ENCODE measurements at regions not wholly inside any gene's neighbourhood (a gene's known extent, or its start where the extent isn't known, plus 50 kb on each side); places are given as distances from the start of the nearest gene placed in this dataset.

GRCh38 chr14:62280366-62280765 lies 518.1 kb downstream of the SNAPC1 start:
- no peak for DNase-seq (ENCODE audit: low read depth)

DNA sequence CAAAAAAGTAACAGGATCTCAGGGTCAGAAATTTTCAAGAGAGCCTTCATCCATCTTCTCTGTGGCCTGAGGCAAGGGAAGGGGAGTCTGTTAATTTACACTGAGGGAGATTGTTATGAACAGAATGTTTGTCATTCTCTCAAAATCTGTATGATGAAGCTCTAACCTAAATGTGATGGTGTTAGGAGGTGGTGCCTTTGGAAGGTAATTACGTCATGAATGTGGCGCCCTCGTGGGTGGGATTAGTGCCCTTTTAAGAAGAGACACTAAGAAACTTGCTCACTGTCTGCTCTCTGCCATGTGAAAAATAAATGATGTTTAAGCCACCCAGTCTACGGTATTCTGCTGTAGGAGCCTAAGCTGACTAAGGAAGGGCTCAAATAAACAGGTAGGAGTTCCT lies 521.6 kb downstream of the SNAPC1 start:
- DNase-seq (ENCODE audit: low read depth) = no peak

- no peak for DNase-seq (ENCODE audit: low read depth)
Measured at GRCh38 chr14:62289471-62289870, 527.3 kb downstream of the SNAPC1 start.

DNA sequence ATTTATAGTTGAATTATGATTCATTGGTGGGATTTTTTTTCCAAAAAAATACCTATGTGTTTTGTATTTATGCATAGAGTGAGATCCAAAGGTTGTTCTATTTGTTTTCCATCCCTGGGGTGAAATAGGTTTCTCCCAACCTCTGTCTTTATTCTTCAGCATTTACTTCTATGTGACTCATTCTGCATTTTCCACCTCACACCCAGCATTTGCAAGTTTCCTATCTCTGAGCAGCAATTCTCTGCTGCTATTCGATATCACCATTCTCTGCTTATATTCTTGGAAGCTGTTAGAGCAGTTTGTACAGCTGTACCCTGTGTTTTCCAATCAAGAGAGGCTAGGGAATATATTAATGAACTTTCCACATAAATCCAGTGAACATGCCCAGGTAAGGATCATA lies 538.9 kb downstream of the SNAPC1 start:
- DNase-seq (ENCODE audit: low read depth) = no peak

DNA sequence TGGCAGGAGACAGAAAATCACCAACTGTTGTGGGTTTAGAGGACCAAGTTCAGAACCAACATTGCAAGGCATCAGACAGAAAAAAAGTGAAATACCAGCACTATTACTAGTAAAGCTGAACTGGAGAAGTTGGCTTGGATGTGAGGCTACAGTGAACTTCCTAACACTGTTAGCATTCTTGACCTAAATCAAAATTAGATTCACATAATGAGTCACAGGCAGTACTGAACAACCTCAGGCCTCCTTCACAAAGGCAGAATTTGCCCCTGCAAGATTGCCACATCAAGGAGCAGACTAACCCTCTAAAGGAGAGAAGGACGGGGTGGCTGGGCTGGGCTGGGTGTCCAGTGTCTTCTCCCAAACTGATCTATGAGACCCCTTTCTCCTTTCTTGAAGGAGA lies 539.7 kb downstream of the SNAPC1 start:
- DNase-seq (ENCODE audit: low read depth) = no peak

DNA sequence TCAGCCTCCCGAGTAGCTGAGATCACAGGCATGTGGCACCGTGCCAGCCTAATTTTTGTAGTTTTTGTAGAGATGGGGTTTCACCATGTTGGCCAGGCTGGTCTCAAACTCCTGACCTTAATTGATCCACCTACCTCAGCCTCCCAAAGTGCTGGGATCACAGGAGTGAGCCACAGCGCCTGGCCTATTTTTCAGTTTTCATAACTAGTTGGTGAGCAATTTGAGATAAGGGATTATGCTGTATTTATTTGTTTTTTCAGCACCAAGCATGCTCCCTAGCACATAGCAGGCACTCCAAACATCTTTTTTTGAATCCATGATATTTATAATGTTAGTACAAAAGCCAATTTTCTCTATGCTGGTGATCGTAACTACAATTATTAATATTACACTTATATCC lies 541.2 kb downstream of the SNAPC1 start:
- no peak for DNase-seq (ENCODE audit: low read depth)

DNA sequence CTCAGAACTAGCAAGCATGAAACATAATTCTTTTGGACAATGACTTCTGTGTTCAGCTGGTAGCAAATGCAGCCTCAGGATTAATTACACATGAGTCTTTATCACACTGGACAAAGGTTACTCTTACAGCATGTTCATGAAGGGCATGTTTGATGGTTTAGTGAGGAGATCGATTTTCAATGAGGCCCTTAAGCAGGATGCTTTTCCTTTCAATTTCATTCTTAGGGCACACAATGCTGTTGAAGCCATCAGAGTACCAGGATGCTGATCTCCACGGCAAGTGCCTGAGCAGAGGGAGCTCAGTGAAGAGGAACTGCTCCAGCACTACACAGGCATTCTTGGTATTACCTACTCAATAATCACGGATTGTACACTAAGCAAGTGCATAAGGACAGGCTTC lies 542.0 kb downstream of the SNAPC1 start:
- no peak for DNase-seq (ENCODE audit: low read depth)

DNA sequence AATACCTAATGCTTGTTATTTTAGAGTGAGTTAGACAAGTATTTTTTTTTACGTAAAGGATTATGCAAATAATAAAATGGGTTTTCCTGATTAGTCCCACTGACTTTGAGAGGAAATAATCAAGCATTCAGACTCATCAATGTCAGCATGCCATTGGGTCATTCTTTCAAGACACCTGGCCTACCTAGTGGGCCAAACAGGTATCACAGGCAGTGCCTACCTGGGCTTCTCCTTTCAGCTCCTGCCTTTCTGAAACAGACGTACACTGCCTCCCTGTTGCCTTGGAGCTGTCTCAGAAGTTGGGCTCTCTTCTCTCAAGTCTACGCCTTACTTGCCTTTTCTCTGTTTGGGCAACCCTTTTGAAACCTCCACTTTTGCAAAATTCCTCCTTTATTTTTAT lies 545.6 kb downstream of the SNAPC1 start:
- no peak for DNase-seq (ENCODE audit: low read depth)

GRCh38 chr14:62308316-62308715 lies 546.1 kb downstream of the SNAPC1 start:
- no peak for DNase-seq (ENCODE audit: low read depth)

- DNase-seq (ENCODE audit: low read depth) = no peak
Measured at GRCh38 chr14:62308891-62309290, 546.7 kb downstream of the SNAPC1 start.

DNA sequence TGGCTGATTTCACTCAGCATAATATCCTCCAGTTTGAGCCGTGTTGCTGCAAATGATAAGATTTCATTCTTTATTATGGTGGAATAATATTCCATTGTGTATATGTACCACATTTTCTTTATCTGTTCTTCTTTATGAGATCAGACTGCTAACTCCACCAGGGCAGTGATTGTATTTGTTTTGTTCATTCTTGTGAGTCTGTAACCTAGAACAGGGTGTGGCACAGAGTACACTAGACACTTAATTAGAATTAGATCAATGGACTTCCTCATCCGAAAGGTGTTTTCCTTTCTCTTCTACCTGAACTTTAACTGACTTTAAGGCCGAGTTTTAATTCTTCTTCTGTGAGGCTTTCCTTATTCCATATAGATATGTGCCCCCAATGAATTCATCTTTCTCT lies 551.0 kb downstream of the SNAPC1 start:
- no peak for DNase-seq (ENCODE audit: low read depth)

DNA sequence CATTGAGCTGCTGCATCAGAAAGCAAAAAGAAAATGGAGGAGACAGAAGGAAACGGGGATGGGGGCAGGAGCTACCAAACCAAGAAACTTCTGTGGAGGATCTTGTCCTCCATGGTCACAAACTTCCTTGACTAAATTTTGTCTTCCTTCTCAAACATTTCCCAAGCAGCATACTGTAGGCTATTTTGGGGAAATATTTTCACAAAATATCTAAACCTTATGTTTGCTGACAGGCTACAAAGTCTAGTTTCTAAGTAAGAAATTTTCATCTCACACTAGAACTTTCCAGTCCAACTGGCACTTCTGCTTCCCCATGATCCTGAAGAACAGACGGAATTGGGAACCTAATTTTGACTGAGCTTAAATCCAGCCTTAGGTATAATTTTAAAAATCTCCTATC lies 552.0 kb downstream of the SNAPC1 start:
- DNase-seq (ENCODE audit: low read depth) = no peak

- no peak for DNase-seq (ENCODE audit: low read depth)
Measured at GRCh38 chr14:62314871-62315270, 552.7 kb downstream of the SNAPC1 start.

DNA sequence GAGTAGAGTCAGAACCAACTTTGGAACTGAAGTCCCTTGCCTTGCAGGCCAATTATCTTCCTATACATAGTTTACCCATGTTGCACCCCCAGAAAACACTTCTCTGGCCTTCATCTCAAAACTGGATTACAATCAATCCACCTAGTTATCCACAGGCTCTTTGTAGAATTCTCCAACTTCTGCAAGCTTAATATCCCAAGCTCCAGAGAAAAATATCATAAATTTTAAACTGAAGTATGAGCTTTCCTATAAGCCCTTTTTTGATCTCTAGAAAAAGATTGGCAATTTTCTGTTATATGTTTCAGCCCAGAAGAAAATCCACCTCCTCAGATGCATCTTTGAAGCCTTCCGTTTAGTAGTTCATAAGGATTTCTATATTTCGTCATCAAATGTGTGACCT lies 553.4 kb downstream of the SNAPC1 start:
- DNase-seq (ENCODE audit: low read depth) = no peak

DNA sequence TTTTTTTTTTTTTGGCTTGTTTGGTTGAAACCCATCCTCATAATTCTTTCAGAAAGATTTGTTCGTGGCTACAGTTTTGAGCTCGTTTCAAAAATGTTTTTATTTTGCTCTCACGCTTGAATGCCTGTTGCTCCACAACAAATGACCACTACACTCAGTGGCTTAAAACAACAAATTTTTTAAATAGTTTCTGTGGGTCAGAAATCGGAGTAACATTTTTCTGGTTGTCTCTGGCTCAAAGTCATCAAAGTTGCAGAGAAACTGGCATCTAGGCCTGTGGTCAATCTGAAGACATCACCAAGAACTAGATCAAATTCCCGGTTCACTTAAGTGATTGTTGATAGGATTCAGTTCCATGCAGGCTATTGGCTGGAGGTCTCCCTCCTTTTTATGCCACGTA lies 560.0 kb downstream of the SNAPC1 start:
- DNase-seq (ENCODE audit: low read depth) = no peak

- no peak for DNase-seq (ENCODE audit: low read depth)
Measured at GRCh38 chr14:62329427-62329826, 567.2 kb downstream of the SNAPC1 start.

DNA sequence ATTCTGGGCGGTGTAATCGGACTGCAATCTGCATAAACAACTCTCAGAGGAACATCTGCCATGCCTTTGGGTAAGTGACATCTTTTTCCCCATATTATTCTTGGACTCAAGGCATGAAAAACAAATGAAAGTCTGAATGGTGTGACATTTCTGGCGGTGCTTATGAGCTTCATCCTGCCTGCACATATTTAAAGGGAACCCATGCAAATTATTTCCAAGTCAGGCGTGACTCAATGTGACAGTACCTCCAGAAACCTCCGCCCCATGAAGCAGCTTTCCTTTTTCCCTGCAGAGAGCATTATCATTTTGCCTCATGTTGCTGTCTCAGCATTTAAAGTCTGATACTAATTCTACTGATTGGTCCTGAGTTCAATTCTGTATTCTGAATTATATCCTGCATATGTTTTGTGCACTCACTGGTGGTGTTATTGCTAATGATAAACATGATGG lies 585.4 kb downstream of the SNAPC1 start:
- no peak for DNase-seq (ENCODE audit: low read depth)

DNA sequence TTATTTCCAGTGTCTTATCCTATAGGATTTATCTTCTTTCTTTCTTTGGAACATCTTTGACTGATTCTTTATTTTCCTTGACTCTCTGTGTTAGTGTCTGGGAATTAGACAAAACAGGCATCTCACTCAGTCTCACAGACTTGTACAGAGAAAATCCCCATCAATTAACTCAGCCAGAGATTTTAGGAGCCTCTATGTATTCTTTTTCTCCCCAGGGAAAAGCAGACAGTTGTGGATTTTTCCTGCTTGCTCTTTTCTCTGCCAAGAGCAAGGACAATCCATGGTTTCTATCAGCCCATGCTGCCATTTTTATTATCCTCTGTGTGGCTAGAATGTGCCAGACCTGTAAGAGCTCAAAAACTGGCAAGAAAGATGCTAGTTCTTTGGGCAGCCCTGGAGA lies 595.1 kb downstream of the SNAPC1 start:
- DNase-seq (ENCODE audit: low read depth) = no peak

GRCh38 chr14:62364161-62364560 lies 601.9 kb downstream of the SNAPC1 start:
- DNase-seq (ENCODE audit: low read depth) = no peak

DNA sequence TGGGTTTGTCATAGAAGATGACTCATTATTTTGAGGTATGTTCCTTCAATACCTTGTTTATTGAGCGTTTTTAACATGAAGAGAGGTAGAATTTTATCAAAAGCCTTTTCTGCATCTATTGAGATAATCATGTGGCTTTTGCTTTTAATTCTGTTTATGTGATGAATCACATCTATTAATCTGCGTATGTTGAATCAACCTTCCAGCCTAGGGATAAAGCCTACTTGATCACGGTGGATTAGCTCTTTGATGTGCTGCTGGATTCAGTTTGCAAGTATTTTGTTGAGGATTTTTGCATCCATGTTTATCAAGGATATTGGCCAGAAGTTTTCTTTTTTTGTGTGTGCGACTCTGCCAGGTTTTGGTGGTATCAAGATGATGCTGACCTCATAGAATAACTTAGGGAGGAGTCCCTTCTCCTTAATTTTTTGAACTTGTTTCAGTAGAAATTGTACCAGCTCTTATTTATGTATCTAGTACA lies 602.6 kb downstream of the SNAPC1 start:
- no peak for DNase-seq (ENCODE audit: low read depth)

DNA sequence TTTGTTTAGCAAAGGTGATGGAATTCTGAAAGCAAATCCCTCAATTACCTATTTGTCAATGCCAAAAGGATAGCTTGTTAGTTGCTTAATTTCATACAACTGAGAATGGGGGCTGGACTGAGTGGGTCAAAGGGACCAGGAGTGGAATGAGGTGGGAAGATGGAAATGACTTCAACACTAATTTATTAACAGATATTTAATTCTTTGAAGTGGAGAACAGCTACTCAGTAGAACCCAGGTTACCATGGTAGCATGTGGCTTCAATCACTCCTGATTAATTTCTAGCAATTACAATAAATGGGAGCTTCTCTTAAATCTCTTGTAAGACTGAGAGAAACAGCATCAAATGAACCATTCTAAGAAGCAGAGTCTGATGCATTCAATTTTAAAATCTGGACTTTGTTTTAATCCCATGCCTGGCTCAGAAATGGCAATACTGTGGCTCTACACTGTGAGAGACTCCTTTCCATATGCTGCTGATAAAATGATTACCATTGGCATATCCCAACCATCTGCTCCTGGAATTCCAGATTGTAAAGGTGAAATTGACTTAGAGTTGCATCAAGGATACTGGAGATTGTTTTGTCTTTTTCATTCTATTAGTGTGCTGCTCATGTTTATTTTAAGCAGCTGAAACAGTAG lies 607.8 kb downstream of the SNAPC1 start:
- no peak for DNase-seq (ENCODE audit: low read depth)

- no peak for DNase-seq (ENCODE audit: low read depth)
Measured at GRCh38 chr14:62373944-62374343, 611.7 kb downstream of the SNAPC1 start.

GRCh38 chr14:62378057-62378456 lies 615.8 kb downstream of the SNAPC1 start:
- DNase-seq (ENCODE audit: low read depth) = no peak

GRCh38 chr14:62381311-62382070 lies 619.3 kb downstream of the SNAPC1 start:
- no peak for DNase-seq (ENCODE audit: low read depth)

Data from T follicular helper cell (primary cell).